Suprapubic skin (tissue), 4 donors: ENCODE measurements at regions not wholly inside any gene's neighbourhood (a gene's known extent, or its start where the extent isn't known, plus 50 kb on each side); places are given as distances from the start of the nearest gene placed in this dataset.

ENCODE experiments used
- DNase-seq, 2 donors: peaks; one replicate each; pipeline ENCODE4 v3.0.0-alpha.2; 2019; ENCODE audit warnings: low spot score in 2 of 2
- H3K27ac ChIP-seq: fragments of 200-600 bp; sonication (generic); one replicate; pipeline ENCODE4 v1.5.1; 2019
- H3K27me3 ChIP-seq: fragments of 200-600 bp; sonication (generic); one replicate; pipeline ENCODE4 v1.5.1; 2019
- H3K36me3 ChIP-seq: fragments of 200-600 bp; sonication (generic); one replicate; pipeline ENCODE4 v1.5.1; 2019
- H3K4me1 ChIP-seq: fragments of 200-600 bp; sonication (generic); one replicate; pipeline ENCODE4 v1.5.1; 2019
- H3K4me3 ChIP-seq: fragments of 200-600 bp; sonication (generic); one replicate; pipeline ENCODE4 v1.5.1; 2019; ENCODE audit warnings: mild to moderate bottlenecking
- H3K9me3 ChIP-seq: fragments of 200-600 bp; sonication (generic); one replicate; pipeline ENCODE4 v1.5.1; 2019
- EP300 ChIP-seq: sonication (generic); formaldehyde crosslinking; IDR thresholded peaks from one replicate; pipeline ENCODE4 v1.6.1; 2017; ENCODE audit warnings: antibody characterized with exemption
- POLR2A ChIP-seq, 2 donors: fragments of 450-650 bp; IDR thresholded peaks; one replicate each; pipeline ENCODE4 v1.6.1; 2017; ENCODE audit warnings: antibody characterized with exemption in 2 of 2, mild to moderate bottlenecking in 2 of 2, moderate library complexity in 2 of 2
- POLR2AphosphoS5 ChIP-seq, 3 donors: sonication (generic); formaldehyde crosslinking; IDR thresholded peaks; one replicate each; pipeline ENCODE4 v1.6.1; 2017; ENCODE audit warnings: antibody characterized with exemption in 3 of 3
- WGBS: methylation state at CpG from one replicate; pipeline ENCODE4 v1.1.5; 2018; 5-methylcytosine and 5-hydroxymethylcytosine counted together
- TF ChIP-seq, protein P1 (sequence below), 2 donors: fragments of 200-600 bp in 1 of 2; fragments of 450-650 bp in 1 of 2; sonication (generic) in 1 of 2; IDR thresholded peaks; one replicate each; pipeline ENCODE4 v1.5.1; 2016 to 2019; ENCODE audit warnings: antibody characterized with exemption in 2 of 2, mild to moderate bottlenecking in 1 of 2, moderate library complexity in 1 of 2

DNA sequence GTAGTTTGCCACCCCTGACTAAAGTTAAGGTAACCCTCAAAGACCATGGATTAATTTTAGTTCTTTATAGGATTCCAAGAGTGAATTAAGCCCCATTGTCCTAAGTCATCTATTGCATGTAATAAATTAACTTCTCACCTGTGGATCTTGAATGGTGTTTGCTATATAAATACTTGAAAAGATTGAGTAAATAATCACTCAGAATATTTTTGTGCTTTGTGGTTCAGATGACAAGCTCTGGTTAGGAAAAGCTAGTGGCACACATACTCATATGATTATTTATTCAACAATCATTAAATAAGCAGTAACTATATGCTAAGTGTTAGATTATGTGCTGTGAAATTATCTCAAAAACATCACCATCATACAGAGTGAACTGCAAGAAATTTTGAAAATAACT lies 203.2 kb downstream of the OGFRL1 start:
- Histone ChIP-seq H3K4me1 (no peaks in the 10 kb centered on the region), H3K27me3 (no peaks in the 10 kb centered on the region), H3K4me3 (no peak overlapping the region), H3K9me3 (no peaks in the 10 kb centered on the region), H3K36me3 (no peaks in the 10 kb centered on the region), H3K27ac (no peak overlapping the region)
- TF ChIP-seq POLR2AphosphoS5 (IDR thresholded peaks at IDR 0.05) (no peak), POLR2A (IDR thresholded peaks at IDR 0.05) (no peak), EP300 (no peak)
- TF ChIP-seq, protein P1, sequence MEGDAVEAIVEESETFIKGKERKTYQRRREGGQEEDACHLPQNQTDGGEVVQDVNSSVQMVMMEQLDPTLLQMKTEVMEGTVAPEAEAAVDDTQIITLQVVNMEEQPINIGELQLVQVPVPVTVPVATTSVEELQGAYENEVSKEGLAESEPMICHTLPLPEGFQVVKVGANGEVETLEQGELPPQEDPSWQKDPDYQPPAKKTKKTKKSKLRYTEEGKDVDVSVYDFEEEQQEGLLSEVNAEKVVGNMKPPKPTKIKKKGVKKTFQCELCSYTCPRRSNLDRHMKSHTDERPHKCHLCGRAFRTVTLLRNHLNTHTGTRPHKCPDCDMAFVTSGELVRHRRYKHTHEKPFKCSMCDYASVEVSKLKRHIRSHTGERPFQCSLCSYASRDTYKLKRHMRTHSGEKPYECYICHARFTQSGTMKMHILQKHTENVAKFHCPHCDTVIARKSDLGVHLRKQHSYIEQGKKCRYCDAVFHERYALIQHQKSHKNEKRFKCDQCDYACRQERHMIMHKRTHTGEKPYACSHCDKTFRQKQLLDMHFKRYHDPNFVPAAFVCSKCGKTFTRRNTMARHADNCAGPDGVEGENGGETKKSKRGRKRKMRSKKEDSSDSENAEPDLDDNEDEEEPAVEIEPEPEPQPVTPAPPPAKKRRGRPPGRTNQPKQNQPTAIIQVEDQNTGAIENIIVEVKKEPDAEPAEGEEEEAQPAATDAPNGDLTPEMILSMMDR (IDR thresholded peaks at IDR 0.05), result no peak
- no peak for DNase-seq

DNA sequence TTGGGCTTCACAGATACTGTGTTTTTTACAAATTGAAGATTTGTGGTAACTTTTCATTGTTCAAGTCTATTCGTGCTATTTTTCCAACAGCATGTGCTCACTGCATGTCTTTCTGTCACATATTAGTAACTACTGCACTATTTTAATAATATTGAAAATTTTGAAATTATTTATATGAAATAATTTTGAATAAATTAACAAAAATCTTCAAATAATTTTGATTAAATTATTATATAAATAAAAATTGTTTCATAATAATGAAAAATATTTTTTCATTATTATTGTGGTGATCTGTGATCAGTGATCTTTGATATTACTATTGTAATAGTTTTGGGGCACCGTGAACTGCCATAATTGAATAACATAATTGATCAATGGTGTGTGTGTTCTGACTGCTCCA lies 204.1 kb downstream of the OGFRL1 start:
- DNase-seq, result no peak
- WGBS, result 44% methylated on average over 2 of the region's 2 CpGs
- H3K4me3 ChIP-seq, result no peak overlapping the region
- H3K27me3 ChIP-seq, result no peaks in the 10 kb centered on the region
- no peak overlapping the region for H3K27ac ChIP-seq
- no peaks in the 10 kb centered on the region for H3K4me1 ChIP-seq
- H3K36me3 ChIP-seq, result no peaks in the 10 kb centered on the region
- no peaks in the 10 kb centered on the region for H3K9me3 ChIP-seq
- TF ChIP-seq POLR2A (IDR thresholded peaks at IDR 0.05), result no peak
- no peak for TF ChIP-seq EP300
- TF ChIP-seq, protein P1 (IDR thresholded peaks at IDR 0.05), result no peak
- no peak for TF ChIP-seq POLR2AphosphoS5 (IDR thresholded peaks at IDR 0.05)

DNA sequence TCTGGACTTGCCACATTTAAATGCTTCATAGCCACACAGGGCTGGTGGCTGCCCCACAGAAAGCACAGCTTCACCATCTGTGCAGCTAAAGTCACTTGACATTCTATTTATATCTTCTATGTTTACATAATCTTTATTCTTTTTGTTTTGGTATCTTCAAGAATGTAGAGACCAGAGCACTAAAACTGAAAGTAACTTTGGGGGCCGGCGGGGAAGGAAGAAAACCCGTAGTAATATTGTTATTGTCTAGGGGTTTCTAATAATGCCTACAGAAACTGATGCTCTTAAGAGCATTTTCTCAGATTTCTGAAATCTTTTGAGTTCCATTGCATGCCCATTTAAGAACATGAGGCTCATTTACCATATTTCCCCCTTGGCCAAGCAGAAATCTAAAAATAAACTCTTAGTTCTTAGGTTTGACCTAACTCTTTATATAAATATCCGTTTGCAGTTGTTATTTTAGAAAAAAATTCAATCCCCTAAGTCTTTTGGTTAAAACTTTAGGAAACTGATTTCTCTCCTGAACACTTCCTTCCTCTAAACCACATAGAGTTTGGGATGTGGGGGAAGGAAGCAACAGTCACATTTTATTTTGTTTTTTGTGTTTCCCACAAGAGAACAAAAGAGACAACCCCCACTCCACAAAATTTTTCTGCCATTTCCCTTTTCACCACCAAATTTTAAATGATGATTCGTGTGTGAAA lies 207.6 kb downstream of the OGFRL1 start:
- no peak for DNase-seq
- no peak for TF ChIP-seq POLR2AphosphoS5 (IDR thresholded peaks at IDR 0.05)
- TF ChIP-seq, protein P1 (IDR thresholded peaks at IDR 0.05), result no peak
- TF ChIP-seq POLR2A (IDR thresholded peaks at IDR 0.05), result no peak
- no peak for TF ChIP-seq EP300
- Histone ChIP-seq H3K36me3 (no peaks in the 10 kb centered on the region), H3K4me3 (peak overlapping the region; percentile 17), H3K27me3 (no peaks in the 10 kb centered on the region), H3K4me1 (no peaks in the 10 kb centered on the region), H3K27ac (peak overlapping the region; percentile 17), H3K9me3 (no peaks in the 10 kb centered on the region)
- 48% methylated on average over 5 of the region's 5 CpGs for WGBS

DNA sequence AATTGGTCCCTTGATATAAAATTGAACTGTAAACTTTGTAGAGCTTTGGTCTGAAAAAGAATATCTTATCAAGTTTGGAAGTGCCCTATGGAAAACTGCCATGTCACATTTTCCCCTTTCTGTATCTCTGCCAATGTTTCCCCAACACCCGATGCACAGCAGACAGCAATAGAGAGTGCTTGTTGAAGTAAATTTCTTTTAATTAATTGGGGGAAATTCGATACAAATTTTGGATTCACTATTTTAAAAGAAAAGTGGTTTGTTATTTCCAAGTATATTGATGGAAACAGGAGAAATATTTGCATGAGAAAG lies 208.1 kb downstream of the OGFRL1 start:
- no peak for DNase-seq
- 42% methylated on average over 2 of the region's 2 CpGs for WGBS
- Histone ChIP-seq H3K4me3 (no peak overlapping the region), H3K27ac (no peak overlapping the region), H3K36me3 (no peaks in the 10 kb centered on the region), H3K27me3 (no peaks in the 10 kb centered on the region), H3K9me3 (no peaks in the 10 kb centered on the region), H3K4me1 (no peaks in the 10 kb centered on the region)
- TF ChIP-seq POLR2A (IDR thresholded peaks at IDR 0.05) (no peak), POLR2AphosphoS5 (IDR thresholded peaks at IDR 0.05) (no peak), EP300 (no peak)
- TF ChIP-seq, protein P1 (IDR thresholded peaks at IDR 0.05), result no peak

DNA sequence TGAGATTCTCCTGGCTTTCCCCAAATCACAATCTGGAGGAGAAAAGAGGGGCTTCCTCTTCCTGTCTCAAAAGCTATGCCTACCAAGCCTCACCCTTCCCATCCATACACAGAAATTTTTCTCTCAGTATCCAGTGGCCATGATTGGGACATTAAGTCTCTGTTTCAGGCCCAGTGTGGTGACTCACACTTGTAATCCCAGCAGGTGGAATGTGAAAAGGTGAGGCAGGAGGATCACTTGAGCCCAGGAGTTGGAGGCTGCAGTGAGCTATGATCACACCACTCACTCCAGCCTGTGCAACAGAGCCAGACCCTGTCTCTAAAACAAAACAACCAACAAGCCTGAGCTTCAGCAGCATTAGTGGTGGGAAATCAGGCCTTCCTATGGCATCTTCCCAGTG lies 210.0 kb downstream of the OGFRL1 start:
- Histone ChIP-seq H3K4me1 (no peaks in the 10 kb centered on the region), H3K36me3 (no peaks in the 10 kb centered on the region), H3K27ac (no peak overlapping the region), H3K9me3 (no peaks in the 10 kb centered on the region), H3K4me3 (no peak overlapping the region), H3K27me3 (no peaks in the 10 kb centered on the region)
- no peak for TF ChIP-seq POLR2A (IDR thresholded peaks at IDR 0.05)
- TF ChIP-seq, protein P1 (IDR thresholded peaks at IDR 0.05), result no peak
- no peak for TF ChIP-seq POLR2AphosphoS5 (IDR thresholded peaks at IDR 0.05)
- no peak for TF ChIP-seq EP300
- no peak for DNase-seq
